ENCODE measurements at regions not wholly inside any gene's neighbourhood (a gene's known extent, or its start where the extent isn't known, plus 50 kb on each side); places are given as distances from the start of the nearest gene placed in this dataset.

- Histone ChIP-seq H3K27me3 (ENCODE audit: control insufficient read depth, insufficient read depth, low read length) (no peaks in the 10 kb centered on the region), H3K4me3 (ENCODE audit: low read depth, low read length) (no peak overlapping the region), H3K36me3 (ENCODE audit: control insufficient read depth, insufficient read depth, low read length) (no peaks in the 10 kb centered on the region)
- CTCF ChIA-PET: interaction anchor here (1.7 kb wide), 1 partner anchor 10 kb away, joined by 4 read pairs; no protein-coding TSS in a partner anchor
- DNase-seq (ENCODE audit: low read depth): no peak
- POLR2A ChIA-PET: no interaction called here
- no peak for TF ChIP-seq CTCF (IDR thresholded peaks at IDR 0.05; ENCODE audit: insufficient read depth, low read depth, low read length)
Observed at GRCh38 chr7:131159961-131160361, 167.7 kb upstream of the MKLN1 start.

GRCh38 chr7:131161103-131161502 is 166.6 kb upstream of the MKLN1 start:
- Histone ChIP-seq H3K4me3 (ENCODE audit: low read depth, low read length) (no peak overlapping the region), H3K27me3 (ENCODE audit: control insufficient read depth, insufficient read depth, low read length) (no peaks in the 10 kb centered on the region), H3K36me3 (ENCODE audit: control insufficient read depth, insufficient read depth, low read length) (no peaks in the 10 kb centered on the region)
- POLR2A ChIA-PET: no interaction called here
- no peak for TF ChIP-seq CTCF (IDR thresholded peaks at IDR 0.05; ENCODE audit: insufficient read depth, low read depth, low read length)
- CTCF ChIA-PET: interaction anchor here (1.7 kb wide), 1 partner anchor 11 kb away, joined by 4 read pairs; no protein-coding TSS in a partner anchor
- no peak for DNase-seq (ENCODE audit: low read depth)

GRCh38 chr7:131164025-131164925 is 163.4 kb upstream of the MKLN1 start:
- CTCF ChIA-PET: interaction anchor here (0.8 to 1.1 kb wide), 3 partner anchors 21 to 95 kb away, joined by 3 to 4 read pairs (median 3); no protein-coding TSS in a partner anchor
- Histone ChIP-seq H3K36me3 (ENCODE audit: control insufficient read depth, insufficient read depth, low read length) (no peaks in the 10 kb centered on the region), H3K27me3 (ENCODE audit: control insufficient read depth, insufficient read depth, low read length) (no peaks in the 10 kb centered on the region), H3K4me3 (ENCODE audit: low read depth, low read length) (no peak overlapping the region)
- POLR2A ChIA-PET: interaction anchor here (0.9 to 1.1 kb wide), 2 partner anchors 18 to 24 kb away, joined by 3 to 4 read pairs; no protein-coding TSS in a partner anchor
- TF ChIP-seq CTCF (IDR thresholded peaks at IDR 0.05; ENCODE audit: insufficient read depth, low read depth, low read length): no peak
- DNase-seq (ENCODE audit: low read depth): peak; percentile 88

- Histone ChIP-seq H3K36me3 (ENCODE audit: control insufficient read depth, insufficient read depth, low read length) (no peaks in the 10 kb centered on the region), H3K4me3 (ENCODE audit: low read depth, low read length) (no peak overlapping the region), H3K27me3 (ENCODE audit: control insufficient read depth, insufficient read depth, low read length) (no peaks in the 10 kb centered on the region)
- ChIA-PET CTCF (no interaction called here), POLR2A (no interaction called here)
- DNase-seq (ENCODE audit: low read depth): no peak
- TF ChIP-seq CTCF (IDR thresholded peaks at IDR 0.05; ENCODE audit: insufficient read depth, low read depth, low read length): no peak
Observed at GRCh38 chr7:131166066-131166465, 161.6 kb upstream of the MKLN1 start.

DNA sequence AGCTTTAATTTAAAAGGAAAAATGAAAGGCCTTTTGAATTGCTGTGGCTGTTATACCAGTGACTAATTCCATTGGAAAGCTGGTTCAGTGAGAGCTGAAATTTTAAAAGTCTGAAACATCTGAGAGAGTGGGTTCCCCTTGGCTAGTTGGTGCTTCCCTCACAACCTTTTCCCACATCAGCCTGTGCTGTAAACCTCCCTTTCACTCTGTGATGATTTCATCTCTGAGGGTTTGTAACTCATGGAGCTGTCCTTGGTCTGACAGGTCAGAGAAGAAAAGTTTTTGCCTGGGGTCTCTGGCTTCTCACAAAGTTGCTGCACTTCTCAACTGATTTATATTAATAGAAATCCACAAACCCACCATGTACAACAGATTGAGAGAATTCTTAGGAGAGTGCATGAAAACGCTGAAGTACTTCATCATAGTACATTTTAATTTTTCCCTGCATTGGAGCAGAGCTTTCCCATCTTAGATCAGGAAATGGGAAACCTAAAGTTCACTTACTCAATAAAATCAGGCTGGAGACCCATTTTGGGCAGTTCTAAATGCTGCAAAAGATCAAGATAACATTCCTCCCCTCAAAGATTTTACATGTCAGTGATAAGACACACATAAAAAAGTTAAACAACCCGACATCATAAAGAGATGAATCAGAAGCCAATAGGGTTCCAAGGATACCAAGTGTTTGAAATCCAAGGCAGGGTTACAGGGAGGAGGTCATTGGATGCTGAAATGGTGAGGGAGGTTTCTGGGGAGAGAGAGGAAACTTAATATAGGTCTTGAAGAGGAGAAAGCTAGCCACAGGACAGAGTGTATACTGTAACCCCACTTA is 157.0 kb upstream of the MKLN1 start:
- TF ChIP-seq CTCF (IDR thresholded peaks at IDR 0.05; ENCODE audit: insufficient read depth, low read depth, low read length): no peak
- DNase-seq (ENCODE audit: low read depth): no peak
- Histone ChIP-seq H3K27me3 (ENCODE audit: control insufficient read depth, insufficient read depth, low read length) (no peaks in the 10 kb centered on the region), H3K4me3 (ENCODE audit: low read depth, low read length) (no peak overlapping the region), H3K36me3 (ENCODE audit: control insufficient read depth, insufficient read depth, low read length) (no peaks in the 10 kb centered on the region)
- ChIA-PET CTCF (no interaction called here), POLR2A (no interaction called here)

All from BJ (cell line).